H4 (cell line): ENCODE measurements at regions not wholly inside any gene's neighbourhood (a gene's known extent, or its start where the extent isn't known, plus 50 kb on each side); places are given as distances from the start of the nearest gene placed in this dataset.
"Not testable (repeated sequence)": the region's sequence is repeated elsewhere in the genome, so short reads cannot be mapped to it uniquely, and the experiment has no call there.

Experiments used
- DNase-seq: peaks from one replicate; pipeline ENCODE4 v3.0.0-alpha.2; 2015; ENCODE audit warnings: low spot score

DNA sequence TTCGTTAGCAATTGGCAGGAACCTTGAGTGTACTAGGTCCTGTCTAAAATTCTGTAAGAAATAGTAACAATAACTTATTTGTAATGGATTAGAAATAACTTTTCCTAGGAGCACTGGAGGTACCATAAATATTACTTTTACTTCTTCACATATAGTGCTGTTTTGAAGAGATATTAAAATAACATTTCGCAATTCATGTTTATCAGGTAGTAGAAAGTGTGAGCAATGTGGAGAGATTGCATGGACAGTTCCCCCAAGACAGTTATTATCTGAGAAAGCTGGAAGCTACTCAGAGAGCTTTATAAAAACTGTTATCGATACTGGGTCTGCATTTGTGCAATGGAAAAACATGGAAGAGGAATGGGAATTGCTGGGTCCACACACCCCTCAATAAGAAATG lies 128.5 kb upstream of the KIF26B start:
- no peak for DNase-seq

GRCh38 chr1:245025525-245025924 lies 129.3 kb upstream of the KIF26B start:
- no peak for DNase-seq

DNA sequence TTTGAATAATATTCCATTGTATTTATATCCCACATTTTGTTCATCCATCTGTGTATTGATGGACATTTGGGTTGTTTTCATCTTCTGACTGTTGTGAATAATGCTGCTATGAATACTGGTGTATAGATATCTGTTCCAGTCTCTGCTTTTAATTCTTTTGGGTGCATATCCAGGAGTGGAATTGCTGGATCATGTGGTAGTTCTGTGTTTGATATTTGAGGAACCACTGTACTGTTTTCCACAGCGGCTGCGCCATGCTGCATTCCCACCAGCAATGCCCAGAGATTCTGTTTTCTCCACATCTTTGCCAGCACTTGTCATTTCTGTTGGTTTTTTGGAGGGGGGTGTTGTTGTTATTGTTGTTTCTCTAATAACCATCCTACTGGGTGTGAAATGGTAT lies 131.6 kb upstream of the KIF26B start:
- no peak for DNase-seq

GRCh38 chr1:245019910-245020486 lies 134.8 kb upstream of the KIF26B start:
- DNase-seq: no peak

DNA sequence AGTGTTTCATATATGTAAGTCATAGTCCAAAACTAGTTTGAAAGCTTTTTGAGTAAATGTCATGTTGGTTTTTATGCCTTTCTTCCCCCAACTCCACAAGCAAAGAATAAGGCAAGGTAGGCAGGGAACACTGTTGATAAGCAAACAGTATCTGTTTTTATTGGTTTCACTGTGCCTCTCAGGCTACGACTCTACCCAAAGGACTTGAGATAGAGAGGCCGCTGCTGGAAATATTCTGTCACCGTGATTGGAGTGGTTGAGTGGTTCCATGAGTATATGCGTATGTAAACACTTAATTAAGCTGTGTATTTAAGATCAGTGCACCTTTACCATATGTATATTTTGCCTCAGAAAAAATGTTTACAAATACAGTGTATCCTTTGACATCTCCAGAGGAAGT lies 138.1 kb upstream of the KIF26B start:
- no peak for DNase-seq

DNA sequence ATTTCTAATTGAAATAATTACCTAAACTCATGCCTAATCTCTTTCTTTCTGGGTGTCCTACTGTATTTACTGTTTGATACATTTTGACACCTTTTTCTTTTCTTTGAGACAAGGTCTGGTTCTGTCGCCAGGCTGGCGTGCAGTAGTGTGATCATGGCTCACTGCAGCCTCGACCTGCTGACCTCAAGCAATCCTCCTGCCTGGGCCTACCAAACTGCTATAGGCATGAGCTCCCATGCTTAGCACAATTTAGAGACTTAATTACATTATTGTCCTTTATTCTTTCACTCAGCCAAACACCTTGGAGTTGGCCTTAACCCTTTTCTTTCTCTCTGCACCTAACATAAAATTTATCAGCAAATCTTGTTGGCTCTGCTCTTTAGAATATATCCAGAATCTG lies 139.8 kb upstream of the KIF26B start:
- DNase-seq: no peak

GRCh38 chr1:245014247-245015029 lies 140.3 kb upstream of the KIF26B start:
- no peak for DNase-seq

GRCh38 chr1:245010018-245010614 lies 144.7 kb upstream of the KIF26B start:
- DNase-seq: no peak

DNA sequence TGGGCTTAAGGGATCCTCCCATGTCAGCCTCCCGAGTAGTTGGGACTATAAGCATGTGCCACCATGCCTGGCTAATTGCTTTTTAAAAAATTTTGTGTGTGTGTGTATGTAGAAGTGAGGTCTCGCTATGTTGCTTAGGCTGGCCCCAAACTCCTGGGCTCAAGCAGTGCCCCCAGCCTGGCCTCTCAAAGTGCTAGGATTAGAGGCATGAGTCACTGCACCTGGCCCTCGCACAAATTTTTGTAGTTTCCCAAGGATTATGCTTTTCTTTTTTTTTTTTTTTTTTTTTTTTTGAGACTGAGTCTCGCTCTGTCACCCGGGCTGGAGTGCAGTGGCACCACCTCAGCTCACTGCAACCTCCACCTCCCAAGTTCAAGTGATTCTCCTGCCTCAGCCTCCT lies 144.4 kb upstream of the HNRNPU start:
- DNase-seq: peak; percentile 26

DNA sequence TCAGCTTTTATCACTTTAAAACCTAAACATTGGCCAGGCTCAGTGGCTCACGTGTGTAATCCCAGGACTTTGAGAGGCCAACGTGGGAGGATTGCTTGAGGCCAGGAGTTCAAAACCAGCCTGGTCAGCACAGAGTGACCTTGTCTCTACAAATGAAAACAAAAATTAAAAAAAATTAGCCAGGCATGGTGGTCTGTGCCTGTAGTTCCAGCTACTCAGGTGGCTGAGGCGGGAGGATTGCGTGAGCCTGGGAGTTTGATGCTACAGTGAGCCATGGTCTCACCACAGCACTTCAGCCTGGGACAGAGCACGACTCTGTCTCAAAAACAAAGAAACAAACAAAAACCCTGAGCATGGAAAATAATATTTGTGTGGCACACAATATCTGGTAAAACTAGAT lies 143.5 kb upstream of the HNRNPU start:
- DNase-seq: peak; percentile 50

- DNase-seq: no peak
Observed at GRCh38 chr1:245003246-245003645, 138.9 kb upstream of the HNRNPU start.

DNA sequence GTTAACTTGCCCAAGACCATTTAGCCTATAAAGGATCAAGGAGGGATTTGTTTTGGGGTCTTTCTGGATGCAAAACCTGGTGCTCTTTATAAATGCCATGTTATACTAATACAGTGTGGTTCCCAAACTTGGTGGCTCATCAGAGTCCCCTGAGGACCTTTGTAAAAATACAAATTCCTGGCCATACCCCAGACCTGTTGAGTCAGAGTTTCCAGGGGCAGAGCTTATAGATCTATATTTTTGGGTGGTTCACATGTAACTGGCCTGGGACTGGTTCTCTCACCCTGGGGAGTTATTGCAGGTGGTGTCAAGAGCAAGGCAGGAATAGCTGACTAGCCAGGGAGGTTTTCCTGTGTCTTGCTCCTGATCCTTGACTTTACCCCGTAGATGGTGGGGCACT lies 136.9 kb upstream of the HNRNPU start:
- no peak for DNase-seq

DNA sequence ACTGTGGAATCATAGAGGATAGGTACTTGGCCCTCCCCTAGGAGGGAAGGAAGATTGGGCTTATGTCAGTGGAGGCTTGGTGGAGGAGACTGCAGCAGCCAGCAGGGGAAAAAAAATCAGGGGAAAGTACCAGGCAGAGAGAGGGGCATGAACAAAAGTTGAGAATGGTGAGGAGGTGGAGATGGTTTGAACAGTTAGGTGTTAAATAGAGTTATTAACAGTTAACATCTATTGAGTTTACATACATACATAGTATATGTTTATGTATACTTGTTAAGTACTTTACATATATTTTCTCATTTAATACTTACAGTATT lies 136.5 kb upstream of the HNRNPU start:
- no peak for DNase-seq

GRCh38 chr1:244999644-245000043 lies 135.3 kb upstream of the HNRNPU start:
- DNase-seq: not testable (repeated sequence)

DNA sequence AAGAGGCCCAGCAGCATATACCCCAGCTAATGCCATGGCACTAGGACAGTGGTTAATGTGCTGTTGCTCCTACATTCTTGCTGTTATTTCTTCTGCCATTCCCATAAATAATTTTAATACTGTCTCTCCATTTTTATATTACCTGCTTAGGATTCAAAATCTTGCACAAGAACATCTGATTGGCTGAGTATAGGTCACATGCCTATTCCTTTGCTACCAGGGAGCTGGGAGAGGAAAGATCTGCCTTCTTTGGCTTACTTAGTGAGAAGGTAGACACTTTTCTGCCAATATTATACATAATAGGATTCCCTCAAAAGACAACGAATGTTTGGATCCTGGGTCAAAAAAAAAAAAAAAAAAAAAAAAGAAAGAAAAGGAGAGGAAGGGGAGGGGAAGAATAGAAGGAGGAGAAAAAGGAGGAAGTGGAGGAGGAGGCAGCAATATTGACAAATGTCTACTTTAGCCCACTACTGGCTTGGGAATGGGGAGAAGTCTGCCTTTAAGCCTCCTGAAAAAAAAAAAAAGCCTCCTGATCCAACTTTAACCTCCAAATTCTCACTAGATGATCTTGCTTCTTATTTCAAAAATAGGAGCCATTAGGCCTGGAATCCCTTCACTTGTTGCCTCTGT lies 134.5 kb upstream of the HNRNPU start:
- no peak for DNase-seq

DNA sequence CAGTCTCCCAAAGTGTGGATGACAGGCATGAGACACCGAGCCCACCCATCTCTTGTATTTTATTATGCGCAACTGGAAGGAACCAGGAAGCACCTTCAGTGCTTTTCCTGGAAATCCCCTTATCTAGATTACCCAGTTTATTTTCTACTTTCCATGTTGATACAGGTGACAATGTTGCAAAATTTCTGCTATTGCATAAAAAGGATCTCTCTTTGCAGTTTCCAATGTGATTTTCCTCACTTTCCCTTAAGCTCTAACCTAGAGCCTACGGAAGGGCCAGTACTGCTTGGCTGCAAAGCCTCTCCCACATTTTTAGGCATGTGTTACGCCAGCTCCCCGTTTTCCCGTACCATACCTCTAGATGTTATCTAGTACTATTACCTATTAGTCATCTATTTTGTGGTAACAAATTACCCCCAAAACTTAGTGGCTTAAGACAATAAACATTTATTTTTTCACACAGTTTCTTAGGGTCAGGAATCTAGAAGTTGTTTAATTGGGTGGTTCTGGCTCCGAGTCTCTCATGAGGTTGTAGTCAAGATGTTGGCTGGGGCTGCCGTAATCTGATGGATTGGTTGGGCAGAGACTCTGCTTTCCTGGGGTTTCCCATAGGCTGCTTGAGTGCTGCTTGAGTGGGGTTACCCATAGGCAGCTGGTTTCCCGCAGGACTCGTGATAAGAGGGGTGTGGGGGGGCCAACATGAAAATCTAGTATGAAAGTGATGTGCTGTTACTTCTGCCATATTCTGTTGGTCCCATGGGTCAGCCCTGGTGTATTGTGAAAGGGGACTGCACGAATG lies 131.5 kb upstream of the HNRNPU start:
- no peak for DNase-seq

DNA sequence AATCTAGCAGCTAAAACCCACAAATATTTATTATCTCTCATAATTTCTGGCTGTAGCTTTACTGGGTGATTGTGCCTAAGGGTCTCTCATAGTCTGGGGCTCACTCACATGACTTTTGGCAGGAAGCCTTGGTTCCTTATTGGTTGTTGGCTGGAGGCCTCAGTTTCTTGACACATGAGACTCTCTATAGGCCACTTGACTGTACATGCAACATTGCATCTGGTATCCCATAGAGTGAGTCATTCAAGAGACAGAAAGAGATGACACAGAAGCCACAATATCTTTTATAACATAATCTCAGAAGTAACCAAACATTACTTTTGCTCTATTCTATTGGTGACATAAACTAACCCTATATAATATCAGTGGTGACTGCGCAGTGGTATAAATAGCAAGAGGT lies 128.5 kb upstream of the HNRNPU start:
- no peak for DNase-seq

- no peak for DNase-seq
Observed at GRCh38 chr1:244989813-244990212, 125.5 kb upstream of the HNRNPU start.

- no peak for DNase-seq
Observed at GRCh38 chr1:244988521-244988920, 124.2 kb upstream of the HNRNPU start.

DNA sequence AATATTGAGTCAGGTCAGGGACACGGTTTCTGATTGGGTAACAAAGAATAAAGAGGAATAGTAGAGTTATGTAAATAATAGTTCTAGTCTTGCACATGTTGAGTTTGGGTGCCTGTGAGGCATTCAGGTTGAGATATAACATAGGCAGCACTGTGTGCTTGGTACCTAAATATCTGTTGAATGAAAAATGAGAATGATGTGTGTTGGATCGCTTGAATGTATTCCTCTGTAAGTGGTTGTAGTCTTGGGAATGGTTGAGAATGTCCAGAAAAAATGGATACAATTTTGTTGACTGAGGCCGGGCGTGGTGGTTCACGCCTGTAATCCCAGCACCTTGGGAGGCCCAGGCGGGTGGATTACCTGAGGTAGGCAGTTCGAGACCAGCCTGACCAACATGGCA lies 116.3 kb upstream of the HNRNPU start:
- no peak for DNase-seq

- no peak for DNase-seq
Observed at GRCh38 chr1:244974550-244974949, 110.2 kb upstream of the HNRNPU start.

DNA sequence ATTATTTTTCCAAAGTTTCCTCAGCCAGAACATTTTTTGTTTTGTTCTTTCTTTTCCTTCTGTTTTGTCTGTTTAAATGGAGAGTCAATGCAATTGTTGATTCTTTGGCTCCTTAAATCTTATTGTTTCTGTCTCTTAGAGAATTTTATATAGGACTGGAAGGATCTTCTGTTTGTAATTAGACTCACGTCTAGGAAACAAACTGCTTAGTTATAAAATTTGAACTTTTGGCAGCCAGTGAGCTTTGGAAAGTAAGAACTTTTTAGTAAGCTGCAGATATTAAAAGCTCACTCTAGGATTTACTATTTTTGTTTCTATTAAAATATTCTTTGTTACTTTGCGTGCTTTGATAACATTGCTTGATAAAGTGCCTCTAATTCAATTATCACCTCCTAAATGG lies 109.8 kb upstream of the HNRNPU start:
- no peak for DNase-seq
